SK-N-SH (cell line): ENCODE measurements at regions not wholly inside any gene's neighbourhood (a gene's known extent, or its start where the extent isn't known, plus 50 kb on each side); places are given as distances from the start of the nearest gene placed in this dataset.

Experiments
- CTCF ChIA-PET: fragments of 300-600, 350-600 bp; formaldehyde crosslinking; extraction: SDS; loops from one replicate; lab custom pipeline; 2021; lab: Yijun Ruan, JAX
- POLR2A ChIA-PET: fragments of 350-600 bp; sonication (Branson Sonifier 250); formaldehyde crosslinking; extraction: SDS; loops from one replicate; lab custom pipeline; 2020; ENCODE audit warnings: antibody characterized with exemption, inconsistent platforms; lab: Yijun Ruan, JAX
- DNase-seq: peaks from one replicate; pipeline ENCODE4 v3.0.0; 2012
- H2AFZ ChIP-seq: fragments of 200-600 bp; sonication (generic); 2 replicates; pipeline ENCODE4 v1.8.1; 2016; ENCODE audit warnings: antibody characterized with exemption, mild to moderate bottlenecking, low read depth
- H3F3A ChIP-seq: fragments of 200-600 bp; sonication (generic); replicated peaks from 2 replicates; pipeline ENCODE3; 2016; ENCODE audit warnings: antibody characterized with exemption, mild to moderate bottlenecking; ENCODE audit not compliant: insufficient read depth
- H3K27ac ChIP-seq, 2 experiments: fragments of 200-500 bp in 1 of 2; fragments of 200-600 bp in 1 of 2; sonication (Bioruptor generic) in 1 of 2; sonication (generic), shearing (Covaris generic) in 1 of 2; 2 replicates each; pipeline versions ENCODE4 v1.5.1 to v1.6.1; 2014 to 2016; ENCODE audit warnings: low read depth in 2 of 2, inconsistent platforms in 1 of 2, low read length in 1 of 2, mild to moderate bottlenecking in 1 of 2, mixed read lengths in 1 of 2
- H3K27me3 ChIP-seq: fragments of 200-600 bp; sonication (generic), shearing (Covaris generic); 2 replicates; pipeline ENCODE4 v1.6.1; 2016; ENCODE audit warnings: mixed run types; ENCODE audit not compliant: insufficient read depth
- H3K36me3 ChIP-seq, 2 experiments: fragments of 200-500 bp in 1 of 2; fragments of 200-600 bp in 1 of 2; sonication (Bioruptor generic) in 1 of 2; sonication (generic) in 1 of 2; replicated peaks in 1 of 2; 2 replicates each; pipeline versions ENCODE3 to v1.5.1; 2014 to 2016; ENCODE audit warnings: low read length in 1 of 2, mild to moderate bottlenecking in 1 of 2; ENCODE audit not compliant: insufficient read depth in 2 of 2, control insufficient read depth in 1 of 2
- H3K4me1 ChIP-seq, 2 experiments: fragments of 200-500 bp in 1 of 2; fragments of 200-600 bp in 1 of 2; sonication (Bioruptor generic) in 1 of 2; sonication (generic), shearing (Covaris generic) in 1 of 2; 2 replicates each; pipeline versions ENCODE4 v1.5.1 to v1.6.1; 2014 to 2016; ENCODE audit warnings: low read depth in 1 of 2, low read length in 1 of 2, mixed run types in 1 of 2; ENCODE audit not compliant: insufficient read depth in 2 of 2, control insufficient read depth in 1 of 2
- H3K4me2 ChIP-seq: fragments of 200-600 bp; sonication (generic), shearing (Covaris generic); 2 replicates; pipeline ENCODE4 v1.6.1; 2017; ENCODE audit warnings: mixed run types
- H3K4me3 ChIP-seq, 2 experiments: fragments of 200-500 bp in 1 of 2; fragments of 200-600 bp in 1 of 2; sonication (Bioruptor generic) in 1 of 2; sonication (generic), shearing (Covaris generic) in 1 of 2; 2 replicates each; pipeline versions ENCODE4 v1.5.1 to v1.8.1; 2014 to 2016; ENCODE audit warnings: low read depth in 2 of 2, inconsistent platforms in 1 of 2, low read length in 1 of 2, mild to moderate bottlenecking in 1 of 2, mixed read lengths in 1 of 2, moderate library complexity in 1 of 2
- H3K79me2 ChIP-seq: fragments of 200-600 bp; sonication (generic); 2 replicates; pipeline ENCODE4 v1.8.1; 2017; ENCODE audit warnings: mild to moderate bottlenecking; ENCODE audit not compliant: insufficient read depth
- H3K9ac ChIP-seq: fragments of 200-600 bp; sonication (generic); 2 replicates; pipeline ENCODE4 v1.6.1; 2017; ENCODE audit warnings: mixed run types
- H3K9me2 ChIP-seq: fragments of 200-600 bp; sonication (generic); 2 replicates; pipeline ENCODE4 v1.6.1; 2017; ENCODE audit warnings: mixed run types
- H3K9me3 ChIP-seq: fragments of 200-600 bp; sonication (generic); 2 replicates; pipeline ENCODE4 v1.6.1; 2017; ENCODE audit warnings: mixed run types, mild to moderate bottlenecking, moderate library complexity
- H4K20me1 ChIP-seq: fragments of 200-600 bp; sonication (generic); 2 replicates; pipeline ENCODE4 v1.6.1; 2017; ENCODE audit warnings: mild to moderate bottlenecking, mixed run types; ENCODE audit not compliant: insufficient read depth
- CTCF ChIP-seq: fragments of 200-600 bp; sonication (generic); IDR thresholded peaks from 2 replicates; pipeline ENCODE4 v1.6.1; 2017; ENCODE audit warnings: antibody characterized with exemption, mild to moderate bottlenecking, moderate library complexity
- ELF1 ChIP-seq: IDR thresholded peaks from 2 replicates; pipeline ENCODE4 v1.4.0; 2012
- EP300 ChIP-seq, 2 experiments: IDR thresholded peaks; 2 replicates each; pipeline versions ENCODE4 v1.4.0 to v1.6.1; 2012; ENCODE audit warnings: borderline replicate concordance in 1 of 2, low read depth in 1 of 2, low read length in 1 of 2
- EZH2phosphoT487 ChIP-seq: fragments of 200-600 bp; sonication (generic); IDR thresholded peaks from 2 replicates; pipeline ENCODE4 v1.6.1; 2017; ENCODE audit warnings: low read depth, mixed run types, mild to moderate bottlenecking, antibody characterized with exemption, moderate library complexity, borderline replicate concordance
- FOSL2 ChIP-seq: IDR thresholded peaks from 2 replicates; pipeline ENCODE4 v1.4.0; 2012; ENCODE audit warnings: low read depth, mild to moderate bottlenecking, moderate library complexity, borderline replicate concordance
- FOXJ3 ChIP-seq: sonication (generic); formaldehyde crosslinking; IDR thresholded peaks from 2 replicates; pipeline ENCODE4 v1.5.1; 2020; ENCODE audit warnings: mild to moderate bottlenecking, missing genetic modification reagents
- FOXM1 ChIP-seq: IDR thresholded peaks from 2 replicates; pipeline ENCODE4 v1.4.0; 2012; ENCODE audit warnings: low read depth, mild to moderate bottlenecking
- IRF3 ChIP-seq: fragments of 150-350 bp; IDR thresholded peaks from 2 replicates; pipeline ENCODE4 v1.6.1; 2016; ENCODE audit warnings: mild to moderate bottlenecking, low read depth, low read length
- MEF2A ChIP-seq: IDR thresholded peaks from 2 replicates; pipeline ENCODE4 v1.4.0; 2012; ENCODE audit warnings: low read depth, borderline replicate concordance
- NRF1 ChIP-seq: IDR thresholded peaks from 2 replicates; pipeline ENCODE4 v1.6.1; 2012; ENCODE audit warnings: low read depth, mild to moderate bottlenecking, low read length
- RFX5 ChIP-seq: IDR thresholded peaks from 2 replicates; pipeline ENCODE4 v1.6.1; 2012; ENCODE audit warnings: mild to moderate bottlenecking, improper control_type of control experiment, low read length
- RXRA ChIP-seq: IDR thresholded peaks from 2 replicates; pipeline ENCODE4 v1.4.0; 2012; ENCODE audit warnings: low read depth, mild to moderate bottlenecking, borderline replicate concordance
- SMC3 ChIP-seq: IDR thresholded peaks from 2 replicates; pipeline ENCODE4 v1.6.1; 2012; ENCODE audit warnings: low read depth, low read length, improper control_type of control experiment
- TEAD4 ChIP-seq: IDR thresholded peaks from 2 replicates; pipeline ENCODE4 v1.4.0; 2012; ENCODE audit warnings: mild to moderate bottlenecking, borderline replicate concordance; ENCODE audit not compliant: insufficient read depth
- USF2 ChIP-seq: fragments of 150-350 bp; IDR thresholded peaks from 2 replicates; pipeline ENCODE4 v1.6.1; 2017; ENCODE audit warnings: antibody characterized with exemption, low read length, low read depth, borderline replicate concordance
- YY1 ChIP-seq: IDR thresholded peaks from 2 replicates; pipeline ENCODE4 v1.4.0; 2012; ENCODE audit warnings: low read depth, mild to moderate bottlenecking
- WGBS: methylation state at CpG from one replicate; pipeline ENCODE4 v1.1.6; 2017; ENCODE audit warnings: low lambda C conversion rate; 5-methylcytosine and 5-hydroxymethylcytosine counted together
- TF ChIP-seq, protein P1 (sequence below): IDR thresholded peaks from 2 replicates; pipeline ENCODE4; 2012
- TF ChIP-seq, protein P2 (sequence below): IDR thresholded peaks from 2 replicates; pipeline ENCODE4 v1.4.0; 2012; ENCODE audit warnings: low read depth, borderline replicate concordance
- TF ChIP-seq, protein P3 (sequence below): IDR thresholded peaks from 2 replicates; pipeline ENCODE4 v1.4.0; 2012; ENCODE audit warnings: low read depth

DNA sequence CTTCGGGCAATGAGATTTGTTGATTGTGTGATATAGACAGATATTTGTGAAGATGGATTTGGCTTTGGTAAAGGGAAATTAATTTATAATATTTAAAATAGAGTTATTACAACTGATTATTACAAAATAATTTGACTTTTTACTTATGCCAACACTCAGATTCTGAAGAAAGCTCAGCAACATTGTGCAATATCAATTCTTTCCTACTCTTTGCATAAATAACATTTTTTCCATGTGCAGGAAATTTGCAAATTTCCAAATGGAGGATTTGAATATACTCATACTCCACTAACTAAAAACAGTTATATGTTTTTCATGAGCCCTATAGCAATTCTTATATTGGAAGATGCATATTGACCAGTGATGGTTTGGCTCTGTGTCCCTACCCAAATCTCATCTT is 676.4 kb upstream of the ADAMTS5 start:
- Histone ChIP-seq H3K9me3 (no peaks in the 10 kb centered on the region), H3K36me3 (no peaks in the 10 kb centered on the region), H3F3A (no peaks in the 10 kb centered on the region), H3K9ac (no peak overlapping the region), H3K4me3 (no peak overlapping the region), H3K79me2 (no peaks in the 10 kb centered on the region), H3K27me3 (no peaks in the 10 kb centered on the region), H3K4me2 (no peak overlapping the region), H2AFZ (no peak overlapping the region), H3K27ac (no peak overlapping the region), H4K20me1 (no peaks in the 10 kb centered on the region), H3K4me1 (peaks cover 0 to 3% of the 10 kb centered on the region in 2 experiments; a peak in 2 of 4 replicates), H3K9me2 (no peaks in the 10 kb centered on the region)
- ChIA-PET POLR2A (no interaction called here), CTCF (no interaction called here)
- 90% methylated on average over 1 of the region's 1 CpG for WGBS
- no peak for DNase-seq
- TF ChIP-seq, protein P1, sequence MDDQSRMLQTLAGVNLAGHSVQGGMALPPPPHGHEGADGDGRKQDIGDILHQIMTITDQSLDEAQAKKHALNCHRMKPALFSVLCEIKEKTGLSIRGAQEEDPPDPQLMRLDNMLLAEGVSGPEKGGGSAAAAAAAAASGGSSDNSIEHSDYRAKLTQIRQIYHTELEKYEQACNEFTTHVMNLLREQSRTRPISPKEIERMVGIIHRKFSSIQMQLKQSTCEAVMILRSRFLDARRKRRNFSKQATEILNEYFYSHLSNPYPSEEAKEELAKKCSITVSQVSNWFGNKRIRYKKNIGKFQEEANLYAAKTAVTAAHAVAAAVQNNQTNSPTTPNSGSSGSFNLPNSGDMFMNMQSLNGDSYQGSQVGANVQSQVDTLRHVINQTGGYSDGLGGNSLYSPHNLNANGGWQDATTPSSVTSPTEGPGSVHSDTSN: no peak
- no peak for TF ChIP-seq ELF1
- no peak for TF ChIP-seq YY1
- no peak for TF ChIP-seq NRF1
- TF ChIP-seq, protein P2, sequence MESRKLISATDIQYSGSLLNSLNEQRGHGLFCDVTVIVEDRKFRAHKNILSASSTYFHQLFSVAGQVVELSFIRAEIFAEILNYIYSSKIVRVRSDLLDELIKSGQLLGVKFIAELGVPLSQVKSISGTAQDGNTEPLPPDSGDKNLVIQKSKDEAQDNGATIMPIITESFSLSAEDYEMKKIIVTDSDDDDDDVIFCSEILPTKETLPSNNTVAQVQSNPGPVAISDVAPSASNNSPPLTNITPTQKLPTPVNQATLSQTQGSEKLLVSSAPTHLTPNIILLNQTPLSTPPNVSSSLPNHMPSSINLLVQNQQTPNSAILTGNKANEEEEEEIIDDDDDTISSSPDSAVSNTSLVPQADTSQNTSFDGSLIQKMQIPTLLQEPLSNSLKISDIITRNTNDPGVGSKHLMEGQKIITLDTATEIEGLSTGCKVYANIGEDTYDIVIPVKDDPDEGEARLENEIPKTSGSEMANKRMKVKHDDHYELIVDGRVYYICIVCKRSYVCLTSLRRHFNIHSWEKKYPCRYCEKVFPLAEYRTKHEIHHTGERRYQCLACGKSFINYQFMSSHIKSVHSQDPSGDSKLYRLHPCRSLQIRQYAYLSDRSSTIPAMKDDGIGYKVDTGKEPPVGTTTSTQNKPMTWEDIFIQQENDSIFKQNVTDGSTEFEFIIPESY: no peak
- TF ChIP-seq RXRA: no peak
- TF ChIP-seq FOXM1: no peak
- no peak for TF ChIP-seq CTCF
- no peak for TF ChIP-seq FOSL2

DNA sequence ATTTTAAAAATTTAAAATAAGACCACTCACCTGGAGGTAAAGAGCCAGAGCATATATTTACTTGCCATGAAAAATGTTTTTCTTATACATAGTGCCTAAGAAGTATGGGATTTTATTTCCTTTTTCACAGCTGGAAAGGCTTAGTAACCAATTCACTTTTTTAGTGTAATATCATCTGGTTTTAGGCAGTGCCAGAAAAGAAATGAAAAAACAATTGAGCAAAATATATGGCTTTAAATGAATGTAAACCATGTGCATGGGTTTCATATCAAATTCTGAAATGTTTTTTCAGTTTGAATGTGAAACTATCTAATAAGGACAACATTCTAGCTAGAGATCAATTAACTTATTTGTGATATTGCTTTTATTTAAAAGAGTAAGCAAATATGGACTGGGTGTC is 672.4 kb upstream of the ADAMTS5 start:
- no peaks in the 10 kb centered on the region for H3K36me3 ChIP-seq
- H3K9me3 ChIP-seq: no peaks in the 10 kb centered on the region
- no peak overlapping the region for H3K4me2 ChIP-seq
- no peaks in the 10 kb centered on the region for H3F3A ChIP-seq
- POLR2A ChIA-PET: no interaction called here
- H3K4me1 ChIP-seq: no peaks in the 10 kb centered on the region
- no peaks in the 10 kb centered on the region for H4K20me1 ChIP-seq
- no peak overlapping the region for H2AFZ ChIP-seq
- no peak overlapping the region for H3K27ac ChIP-seq
- no peaks in the 10 kb centered on the region for H3K27me3 ChIP-seq
- H3K4me3 ChIP-seq: no peak overlapping the region
- no peaks in the 10 kb centered on the region for H3K79me2 ChIP-seq
- CTCF ChIA-PET: interaction anchor here (1.0 kb wide), 1 partner anchor 588 kb away, joined by 3 read pairs; no protein-coding TSS in a partner anchor
- DNase-seq: no peak
- no peaks in the 10 kb centered on the region for H3K9me2 ChIP-seq
- H3K9ac ChIP-seq: no peak overlapping the region
- TF ChIP-seq, protein P1: no peak
- TF ChIP-seq EZH2phosphoT487 (no peak), TEAD4 (no peak), USF2 (no peak), FOXJ3 (CRISPR knock-in tag) (no peak), SMC3 (no peak), IRF3 (no peak), MEF2A (no peak), ELF1 (no peak), YY1 (no peak), EP300 (IDR thresholded peaks at IDR 0.05; ENCODE audit: borderline replicate concordance in 1 of 2, low read depth in 1 of 2, low read length in 1 of 2) (no peak), RFX5 (no peak), FOXM1 (no peak)
- TF ChIP-seq, protein P3, sequence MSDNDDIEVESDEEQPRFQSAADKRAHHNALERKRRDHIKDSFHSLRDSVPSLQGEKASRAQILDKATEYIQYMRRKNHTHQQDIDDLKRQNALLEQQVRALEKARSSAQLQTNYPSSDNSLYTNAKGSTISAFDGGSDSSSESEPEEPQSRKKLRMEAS: no peak
